ENCODE measurements at regions not wholly inside any gene's neighbourhood (a gene's known extent, or its start where the extent isn't known, plus 50 kb on each side); places are given as distances from the start of the nearest gene placed in this dataset.
A peak's percentile ranks its signal among the peaks of the same experiment; 100 is the strongest.

DNA sequence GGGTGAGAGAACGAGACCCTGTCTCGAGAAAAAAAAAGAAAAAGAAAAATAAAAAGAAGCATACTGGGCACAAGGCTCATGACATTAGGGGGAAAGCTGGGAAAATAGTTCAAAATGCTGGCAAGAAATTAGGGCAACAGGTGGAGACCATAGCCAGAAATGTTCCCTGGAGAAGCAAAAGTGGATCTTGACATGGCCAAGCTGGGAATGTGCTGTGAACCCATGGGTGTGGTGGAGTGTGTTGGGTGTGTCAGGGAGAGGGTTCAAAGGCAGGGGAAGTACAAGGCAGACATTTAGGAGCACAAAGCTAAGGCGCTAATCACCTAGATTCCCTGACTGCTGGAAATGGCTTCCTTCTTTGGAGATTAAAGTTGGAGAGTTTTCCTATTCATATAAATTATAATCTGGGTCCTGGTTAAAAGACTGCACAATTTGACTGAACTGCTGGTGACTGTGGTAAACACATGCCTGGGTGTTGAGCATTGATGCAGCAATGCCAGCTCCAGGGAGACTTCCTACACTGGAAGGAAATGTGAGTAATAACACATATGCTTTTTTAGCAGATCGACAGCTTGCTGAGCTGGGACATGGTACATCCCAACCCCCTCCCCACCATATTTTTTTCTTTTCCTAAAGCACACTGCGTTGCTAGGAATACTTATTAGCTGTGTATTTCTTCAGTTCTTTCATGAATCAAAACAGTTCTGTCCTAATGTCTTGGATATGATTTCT is 70.1 kb upstream of the ARHGAP21 start:
- DNase-seq, result no peak

DNA sequence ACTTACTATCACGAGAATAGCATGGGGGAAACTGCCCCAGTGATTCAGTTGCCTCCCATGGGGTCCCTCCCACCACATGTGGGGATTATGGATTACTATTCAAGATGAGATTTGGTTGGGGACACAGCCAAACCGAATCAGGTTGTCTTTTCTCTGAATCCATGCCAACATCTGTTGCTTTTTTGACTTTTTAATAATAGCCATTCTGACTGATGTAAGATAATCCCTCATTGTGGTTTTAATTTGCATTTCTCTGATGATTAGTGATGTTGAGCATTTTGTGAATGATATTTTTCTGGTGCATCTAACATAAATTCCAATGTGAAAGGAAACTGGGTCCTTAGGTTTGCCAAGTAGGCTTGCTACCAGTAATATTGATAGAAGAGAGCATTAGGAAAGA is 69.0 kb upstream of the ARHGAP21 start:
- no peak for DNase-seq

DNA sequence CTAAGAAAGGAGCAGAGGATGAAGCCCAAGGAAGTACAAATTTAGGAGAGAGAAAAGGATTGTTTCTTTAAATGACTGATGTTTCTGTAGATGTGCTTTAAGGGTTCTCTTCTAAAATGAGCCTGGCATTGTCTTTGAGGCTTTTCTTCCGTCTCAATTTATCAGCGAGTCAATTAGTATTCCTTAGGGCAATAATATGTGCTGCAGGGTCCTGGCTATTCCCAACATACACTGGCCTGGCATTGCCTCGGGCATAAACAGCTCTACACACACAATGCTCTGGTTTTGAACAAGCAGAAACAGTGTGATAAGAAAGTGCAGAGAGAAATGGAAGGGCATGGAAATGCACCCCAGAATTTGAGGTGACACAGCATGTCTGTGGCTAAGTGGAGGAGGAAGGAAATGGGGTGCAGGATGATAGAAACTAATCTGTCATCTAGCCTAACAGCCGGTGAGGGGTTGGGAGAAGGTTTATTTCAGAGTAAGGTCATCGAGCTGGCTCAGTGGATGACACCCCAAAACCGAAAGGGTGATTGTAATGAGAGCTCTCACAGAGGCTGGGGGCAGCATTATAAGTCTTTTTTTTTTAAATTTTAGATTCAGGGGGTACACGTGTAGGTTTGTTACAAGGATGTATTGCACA is 67.5 kb upstream of the ARHGAP21 start:
- peak in 3 of 14 donors; percentile 11 to 56 (median 29) for DNase-seq

DNA sequence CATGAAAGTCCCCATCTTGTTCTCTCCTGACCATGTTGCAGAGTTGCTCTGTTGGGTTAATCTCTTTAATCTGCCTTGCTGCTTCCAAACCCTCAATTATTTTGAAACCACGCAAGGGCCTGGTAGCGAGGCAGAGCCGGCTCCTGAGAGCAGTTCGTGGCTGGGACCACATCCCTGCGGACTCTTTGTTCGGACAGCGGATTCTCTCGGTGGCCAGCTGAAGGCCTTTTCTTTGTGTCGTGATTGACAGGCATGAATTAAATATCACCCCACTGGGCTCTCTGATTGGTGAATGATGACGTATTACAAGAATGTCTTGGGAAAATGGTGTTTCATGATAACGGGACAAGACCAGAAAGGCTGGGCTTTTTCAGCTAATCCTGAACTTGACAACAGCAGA is 66.9 kb upstream of the ARHGAP21 start:
- DNase-seq, result peak in 11 of 14 donors; percentile 15 to 78 (median 55)

DNA sequence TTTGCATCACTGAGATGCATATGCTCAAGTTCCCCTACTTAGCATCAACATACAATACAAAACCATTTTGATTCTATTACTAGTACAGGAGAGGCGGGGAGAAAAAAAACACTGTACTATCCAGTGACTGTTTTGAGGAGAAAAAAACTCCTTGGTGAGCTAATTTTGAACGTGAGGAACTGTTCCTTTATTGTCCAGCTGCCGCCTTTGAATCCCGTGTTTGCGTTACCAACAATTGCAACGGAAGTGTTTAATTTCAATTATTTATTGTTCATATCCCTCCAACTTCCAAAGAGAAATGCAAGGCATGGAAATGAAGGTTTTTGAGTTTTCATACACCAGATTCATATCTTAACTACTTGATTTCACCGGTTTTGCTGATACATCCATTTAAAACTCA is 66.4 kb upstream of the ARHGAP21 start:
- DNase-seq, result no peak

DNA sequence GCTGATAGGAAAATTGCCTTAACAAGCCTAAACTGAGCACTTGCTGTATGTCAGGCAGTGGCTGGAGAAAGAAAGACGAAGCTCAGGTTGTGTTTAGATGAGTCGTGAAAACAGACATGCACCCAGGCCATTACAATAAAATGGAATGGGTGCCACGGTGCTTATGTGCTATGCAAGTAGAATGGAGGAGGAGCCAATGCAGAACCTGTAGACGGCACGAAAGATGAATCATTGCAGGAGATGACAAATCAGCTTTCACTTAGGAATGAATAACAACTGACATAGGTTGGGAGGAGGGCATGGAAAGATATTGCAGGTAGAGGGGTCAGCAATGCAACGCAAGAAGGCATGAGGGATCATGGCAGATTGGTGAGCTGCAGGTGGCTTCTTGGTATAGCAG is 61.2 kb upstream of the ARHGAP21 start:
- no peak for DNase-seq

DNA sequence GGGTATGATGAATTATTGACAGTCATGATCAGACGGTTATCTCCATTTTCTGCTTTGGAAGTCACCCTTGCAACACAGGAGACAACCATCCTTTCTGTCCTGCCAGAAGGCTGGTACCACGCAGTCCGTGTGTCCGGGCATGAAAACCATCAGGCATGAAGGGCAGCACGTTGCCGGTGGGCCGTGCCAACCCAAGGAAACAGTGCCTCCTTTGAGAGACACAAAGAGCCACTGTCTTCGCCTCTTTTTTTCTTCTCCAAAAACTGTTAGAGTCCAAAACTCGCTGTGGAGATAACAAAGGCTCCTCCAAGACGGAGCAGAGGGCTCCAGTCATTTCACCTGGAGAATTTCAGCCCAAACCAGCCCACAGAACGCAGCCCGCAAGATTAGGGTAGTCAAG is 60.4 kb upstream of the ARHGAP21 start:
- DNase-seq, result peak in 13 of 14 donors; percentile 19 to 86 (median 82)

DNA sequence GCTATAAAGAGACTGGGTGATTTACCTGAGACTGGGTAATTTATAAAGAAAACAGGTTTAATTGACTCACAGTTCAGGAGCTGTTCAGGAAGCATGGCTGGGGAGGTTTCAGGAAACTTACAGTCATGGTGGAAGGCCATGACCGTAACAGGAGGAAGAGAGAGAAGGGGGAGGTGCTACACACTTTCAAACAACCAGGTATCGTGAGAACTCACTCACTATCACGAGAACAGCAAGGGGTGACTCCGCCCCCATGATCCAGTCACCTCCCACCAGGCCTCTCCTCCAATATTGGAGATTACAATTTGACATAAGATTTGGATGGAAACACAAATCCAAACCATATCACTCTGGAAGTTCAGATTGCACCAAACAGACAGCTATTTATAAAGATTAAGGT is 59.8 kb upstream of the ARHGAP21 start:
- DNase-seq, result no peak

DNA sequence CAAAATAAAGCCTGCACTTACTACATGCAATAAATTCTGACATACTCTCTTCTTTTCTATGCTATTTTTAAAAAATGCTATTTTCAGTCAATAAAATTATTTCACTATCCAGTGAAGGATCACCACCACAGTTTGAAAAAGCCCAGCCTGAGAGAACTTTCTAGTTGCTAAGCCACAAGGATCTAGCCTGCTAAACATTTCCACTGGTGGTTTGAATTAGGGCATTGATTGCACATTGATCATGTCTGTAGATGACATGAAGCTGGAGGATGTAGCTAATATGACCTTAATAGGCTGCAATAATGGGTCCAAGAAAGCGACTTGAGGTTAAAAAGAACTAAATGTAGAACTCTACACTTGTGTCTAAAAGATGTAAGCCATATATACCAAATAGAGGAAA is 56.0 kb upstream of the ARHGAP21 start:
- no peak for DNase-seq

DNA sequence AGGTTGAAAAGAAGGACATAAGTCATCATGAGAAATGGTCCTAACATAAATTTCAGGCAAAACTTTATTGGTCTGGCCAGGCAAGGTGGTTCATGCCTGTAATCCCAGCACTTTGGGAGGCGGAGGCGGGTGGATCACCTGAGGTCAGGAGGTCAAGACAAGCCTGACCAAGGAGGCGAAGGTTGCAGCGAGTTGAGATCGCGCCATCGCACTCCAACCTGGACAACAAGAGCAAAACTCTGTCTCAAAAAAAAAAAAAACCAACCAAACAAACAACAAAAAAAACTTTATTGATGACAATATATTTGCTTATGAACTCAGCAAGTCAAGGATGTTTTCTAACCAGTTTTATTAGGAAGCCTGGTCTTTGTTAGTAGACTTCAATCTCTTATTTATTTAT is 54.6 kb upstream of the ARHGAP21 start:
- DNase-seq, result no peak

DNA sequence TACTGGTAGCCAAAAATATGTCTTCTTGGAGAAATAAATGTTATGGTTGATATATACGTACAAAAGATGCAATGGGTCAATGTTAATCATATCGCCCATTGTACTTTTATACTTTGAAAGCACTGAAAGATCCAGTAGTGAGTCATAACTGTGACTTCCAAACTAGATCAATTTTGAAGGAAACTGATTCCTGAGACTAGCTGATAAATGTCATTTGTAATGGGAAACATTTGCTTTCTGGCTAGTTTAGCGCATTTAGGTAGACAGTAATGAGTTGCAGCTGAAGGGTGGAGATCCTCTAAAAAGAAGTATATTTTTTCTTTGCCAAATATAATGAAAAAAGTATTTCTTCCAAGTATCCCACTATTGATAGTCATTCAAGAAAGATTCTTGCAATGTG is 53.5 kb upstream of the ARHGAP21 start:
- DNase-seq, result no peak

DNA sequence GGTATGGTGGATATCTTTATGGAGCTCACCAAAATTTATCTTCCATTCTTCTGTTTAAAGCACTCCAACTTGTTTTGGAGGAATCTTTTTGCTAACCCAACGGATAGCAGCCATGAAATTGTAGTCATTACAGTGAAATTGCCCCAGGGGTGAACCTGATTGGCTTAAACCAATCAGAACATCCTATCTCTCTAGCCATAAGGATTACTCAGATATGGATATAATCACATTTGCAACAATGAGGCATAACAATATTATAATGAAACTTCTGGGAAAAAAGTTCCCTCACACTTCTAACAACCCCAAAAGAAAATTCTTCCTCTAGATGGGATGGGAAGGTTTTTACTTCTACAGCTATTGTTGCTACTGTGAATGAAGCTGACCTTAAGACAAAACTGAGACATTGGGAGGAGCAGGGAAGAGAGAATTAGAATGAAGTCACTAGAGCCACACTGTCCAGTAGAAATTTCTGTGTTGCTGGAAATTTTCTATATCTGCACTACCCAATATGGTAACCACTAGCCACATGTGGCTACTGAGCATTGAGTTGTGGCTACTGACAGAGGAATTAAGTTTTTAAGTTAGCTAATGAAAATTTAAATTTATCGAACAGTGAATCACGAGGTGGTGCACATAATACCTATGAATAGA is 50.4 kb upstream of the ARHGAP21 start:
- no peak for DNase-seq
